ENCODE measurements at regions not wholly inside any gene's neighbourhood (a gene's known extent, or its start where the extent isn't known, plus 50 kb on each side); places are given as distances from the start of the nearest gene placed in this dataset.

DNA sequence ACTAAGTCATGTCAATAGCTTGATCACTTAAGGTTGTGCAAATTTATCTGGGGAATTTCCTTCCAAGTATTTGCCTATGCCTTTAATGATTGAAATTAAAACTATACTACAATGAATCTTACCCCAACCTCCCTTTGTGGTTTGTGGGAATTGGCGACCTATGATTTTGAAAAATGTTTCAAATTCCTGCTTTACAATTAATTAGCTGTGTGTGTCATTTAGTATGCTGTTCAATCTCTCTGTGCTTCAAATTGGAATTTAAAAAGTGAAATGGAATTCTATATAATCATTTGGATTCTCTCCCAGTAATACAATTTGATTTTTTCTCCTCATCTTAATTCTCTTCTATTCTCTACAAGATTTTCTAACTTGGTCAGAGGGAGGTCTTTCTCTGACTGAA is 2319.5 kb downstream of the ARAP2 start:
- TF ChIP-seq EZH2 (IDR thresholded peaks at IDR 0.05; ENCODE audit: insufficient read depth, poor library complexity, severe bottlenecking) (no peak), EZH2phosphoT487 (IDR thresholded peaks at IDR 0.05; ENCODE audit: insufficient read depth, low read depth) (no peak)
